Activated CD4-positive, alpha-beta T cell treated with anti-CD3 and anti-CD28 coated beads, Interleukin-10, Interleukin-2, amounts not matched to agents 100 ng/mL and 50 ng/mL, durations not matched to agents 16 hours and 8 hours (primary cell): ENCODE measurements at regions not wholly inside any gene's neighbourhood (a gene's known extent, or its start where the extent isn't known, plus 50 kb on each side); places are given as distances from the start of the nearest gene placed in this dataset.

Experiments
- DNase-seq: peaks from one replicate; pipeline ENCODE4 v3.0.0-alpha.2; 2020

DNA sequence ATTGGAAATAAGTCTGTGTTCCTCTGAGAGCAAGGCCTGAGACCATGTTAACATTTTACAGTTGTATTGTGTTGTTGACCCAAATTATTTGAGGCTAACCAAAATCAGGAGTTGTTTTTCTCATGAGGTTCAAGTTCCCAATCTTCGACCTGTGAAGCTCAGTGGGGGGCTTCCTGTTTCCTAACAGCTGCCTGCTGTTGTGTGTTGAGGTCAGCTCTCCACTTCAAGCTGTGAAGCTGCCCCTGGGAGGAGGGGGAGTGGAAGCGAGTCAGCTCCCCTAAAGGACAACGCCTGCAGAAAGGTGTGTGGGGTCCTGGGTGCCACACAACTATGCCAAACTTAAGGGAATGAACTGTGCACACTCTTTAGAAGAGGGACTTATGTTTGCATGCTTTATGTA, 295.5 kb downstream of the IRX1 start:
- no peak for DNase-seq

GRCh38 chr5:3893527-3893926, 297.9 kb downstream of the IRX1 start:
- no peak for DNase-seq

- no peak for DNase-seq
These were observed 298.3 kb downstream of the IRX1 start for GRCh38 chr5:3893975-3894374.

GRCh38 chr5:3896098-3896497, 300.5 kb downstream of the IRX1 start:
- DNase-seq = no peak

DNA sequence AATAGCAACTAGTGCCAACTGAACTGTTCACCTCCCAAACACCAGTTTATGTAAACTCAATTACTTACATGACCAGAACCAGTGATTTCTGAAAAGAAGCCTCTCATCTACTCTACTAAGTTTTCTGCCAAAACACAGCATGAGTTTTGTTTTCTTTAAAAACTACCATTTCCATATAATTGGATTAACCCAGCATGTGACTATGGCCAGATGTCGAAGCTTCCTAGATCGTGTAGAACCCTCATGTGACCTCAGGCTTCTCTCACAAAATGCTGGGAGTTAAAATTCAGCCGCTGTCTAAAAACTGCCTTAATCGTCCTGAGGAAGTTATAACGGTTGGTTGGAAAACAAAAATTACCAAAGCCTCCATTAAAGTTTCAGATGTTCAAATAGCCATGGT, 303.5 kb downstream of the IRX1 start:
- no peak for DNase-seq

- DNase-seq = no peak
These were observed 309.0 kb downstream of the IRX1 start for GRCh38 chr5:3904584-3904983.

DNA sequence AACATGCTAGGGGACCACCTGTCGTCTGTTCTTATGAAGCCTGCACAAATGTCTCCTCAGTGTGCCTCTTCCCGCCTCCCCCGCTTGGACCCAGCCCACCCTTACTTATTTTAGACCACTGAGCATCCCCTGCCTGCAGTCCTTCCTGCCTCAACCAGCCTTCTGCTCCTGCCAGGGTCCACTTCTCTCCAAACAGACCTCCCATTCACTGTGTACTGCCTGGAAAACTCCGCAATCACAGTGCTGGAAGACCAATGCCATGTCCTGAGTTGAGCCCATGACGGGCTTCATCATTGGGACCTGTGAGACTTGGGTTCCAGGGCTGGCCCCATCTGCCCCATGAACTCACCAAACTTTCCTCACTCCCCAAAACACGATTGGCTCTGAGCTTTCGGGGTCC, 309.4 kb downstream of the IRX1 start:
- no peak for DNase-seq

DNA sequence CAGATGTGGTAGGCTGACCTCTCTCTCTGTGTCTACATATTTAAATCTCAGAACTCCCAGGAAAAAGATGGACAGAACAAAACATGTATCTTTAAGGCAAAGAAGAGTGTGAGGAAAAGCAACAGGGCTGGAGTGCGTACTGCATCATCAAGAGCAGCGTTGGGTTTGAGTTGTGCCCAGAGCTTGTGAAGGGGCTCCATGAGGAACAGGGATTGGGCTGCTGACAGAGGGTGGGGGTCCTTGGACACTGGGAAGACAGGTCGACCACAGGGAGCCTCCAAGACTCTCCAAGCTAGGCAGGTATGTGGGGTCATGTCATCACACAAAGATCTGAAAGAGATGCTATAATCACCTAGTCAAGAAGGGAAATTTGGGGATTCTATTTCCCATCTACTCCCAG, 309.9 kb downstream of the IRX1 start:
- DNase-seq = no peak

- no peak for DNase-seq
These were observed 315.5 kb downstream of the IRX1 start for GRCh38 chr5:3911111-3911510.

GRCh38 chr5:3911773-3912172, 316.1 kb downstream of the IRX1 start:
- no peak for DNase-seq

GRCh38 chr5:3912790-3913189, 317.2 kb downstream of the IRX1 start:
- no peak for DNase-seq

- DNase-seq = no peak
These were observed 317.6 kb downstream of the IRX1 start for GRCh38 chr5:3913279-3913678.

DNA sequence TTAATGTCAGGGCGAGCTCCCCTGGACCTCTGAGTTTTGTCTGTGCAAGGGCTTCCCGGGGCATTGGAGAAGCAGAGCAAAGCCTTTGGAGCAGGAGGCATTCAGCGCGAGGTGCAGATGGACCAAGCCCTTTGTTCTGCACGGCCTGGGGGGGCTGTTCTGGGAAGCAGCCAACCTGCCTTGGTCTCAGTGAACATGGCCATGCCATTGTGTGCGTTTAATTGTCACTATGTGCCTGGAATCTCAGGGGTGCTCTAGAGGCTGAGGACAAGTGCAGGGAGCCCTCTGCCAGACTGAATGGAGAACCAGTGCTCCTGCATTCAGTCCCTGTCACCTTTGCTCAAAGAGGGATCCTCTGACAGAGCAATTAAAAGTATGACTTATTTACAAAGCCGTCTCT, 329.4 kb downstream of the IRX1 start:
- no peak for DNase-seq

DNA sequence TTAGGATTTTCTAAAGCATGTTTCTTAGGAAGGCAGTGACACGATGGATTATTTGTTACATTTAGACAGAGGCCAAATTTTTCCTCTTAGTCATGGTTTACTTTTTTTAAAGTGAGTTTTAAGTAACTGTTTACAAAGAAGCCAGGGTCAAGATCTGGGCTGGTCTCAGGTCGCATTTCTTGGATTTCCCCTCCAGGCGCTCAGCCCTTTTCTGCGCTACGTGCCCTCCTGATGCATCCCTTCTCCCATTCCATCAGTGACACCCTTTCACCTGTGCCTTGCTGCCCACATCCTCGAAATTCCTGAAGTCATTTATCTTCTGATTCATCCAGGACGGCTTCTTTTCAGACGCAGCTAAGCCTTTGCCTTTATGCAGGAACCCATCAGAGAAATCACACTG, 330.3 kb downstream of the IRX1 start:
- DNase-seq = no peak

DNA sequence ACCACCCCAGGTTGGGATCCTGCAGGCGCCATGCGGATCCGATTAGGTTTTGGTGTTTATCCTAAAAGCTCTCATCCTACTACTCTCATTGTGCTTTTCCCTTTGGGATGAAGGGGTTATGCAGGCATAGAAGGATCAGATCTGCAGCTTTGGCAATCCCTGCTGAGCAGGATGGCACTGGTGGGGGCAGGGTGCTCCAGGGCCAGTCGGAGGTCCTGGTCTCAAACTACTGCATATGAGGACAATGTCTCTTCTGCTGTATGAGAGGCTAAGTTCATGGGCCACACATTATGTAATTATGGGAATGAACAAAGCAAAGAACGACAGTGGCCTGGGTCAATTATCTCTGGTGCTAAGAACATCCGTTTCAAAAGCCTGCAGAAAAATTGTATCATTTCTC, 334.2 kb downstream of the IRX1 start:
- DNase-seq = no peak

DNA sequence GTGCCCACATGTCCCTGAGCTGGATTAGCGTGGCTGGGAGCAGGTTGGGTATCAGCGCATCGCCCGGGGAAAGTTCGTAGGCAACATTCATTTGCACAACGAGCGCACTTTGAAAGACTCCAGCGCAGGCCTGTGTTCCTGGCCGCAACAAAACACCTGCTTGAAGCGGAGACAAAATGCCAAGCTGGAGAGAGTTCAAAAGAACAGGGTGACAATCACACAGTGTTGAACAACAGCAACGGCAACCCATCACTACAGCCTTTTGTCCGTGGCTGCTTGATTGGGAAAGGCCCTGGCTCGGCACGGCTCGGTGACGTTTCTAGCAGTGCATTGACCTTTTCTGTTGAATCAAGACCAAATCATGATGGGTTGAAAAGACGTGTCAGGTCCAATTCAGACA, 336.3 kb downstream of the IRX1 start:
- DNase-seq = no peak

DNA sequence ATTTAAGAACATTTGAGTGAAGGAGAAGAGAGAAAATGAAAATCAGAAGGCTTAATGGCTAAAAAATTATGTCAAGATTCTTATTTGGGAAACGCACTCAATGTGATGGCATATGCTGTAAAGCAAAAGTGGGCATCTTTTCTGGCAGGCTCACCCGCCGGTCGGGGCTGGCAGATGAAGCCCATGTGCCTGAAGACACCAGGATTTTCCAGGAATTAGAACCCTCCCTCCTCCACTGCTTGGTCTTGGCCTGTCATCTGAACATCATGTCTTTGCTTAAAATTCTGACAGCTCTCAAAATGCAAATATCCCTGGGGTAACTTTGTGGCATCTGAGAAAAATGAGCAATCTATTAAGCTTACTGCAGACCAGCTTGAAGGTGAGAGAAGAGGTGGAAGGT, 337.9 kb downstream of the IRX1 start:
- no peak for DNase-seq

GRCh38 chr5:3933966-3934365, 338.3 kb downstream of the IRX1 start:
- DNase-seq = no peak

DNA sequence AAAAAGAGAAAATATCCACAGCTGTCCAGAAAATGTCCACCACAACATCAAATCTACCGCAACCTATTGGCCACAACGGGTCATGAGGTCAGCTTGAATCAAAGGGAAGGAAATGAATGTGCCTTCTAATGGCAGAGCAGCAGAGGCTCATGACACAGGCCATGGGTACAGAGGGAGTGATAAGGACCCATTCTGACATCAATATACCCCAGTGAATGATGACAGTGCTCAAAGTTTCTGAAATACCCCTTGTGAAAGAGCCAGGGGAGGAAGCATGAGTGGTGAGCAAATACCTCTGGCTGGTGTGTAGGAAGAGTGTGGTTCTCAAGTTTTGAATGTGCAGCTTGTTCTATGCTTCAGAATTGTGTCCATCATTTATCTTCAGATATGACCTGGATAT, 348.2 kb downstream of the IRX1 start:
- no peak for DNase-seq

DNA sequence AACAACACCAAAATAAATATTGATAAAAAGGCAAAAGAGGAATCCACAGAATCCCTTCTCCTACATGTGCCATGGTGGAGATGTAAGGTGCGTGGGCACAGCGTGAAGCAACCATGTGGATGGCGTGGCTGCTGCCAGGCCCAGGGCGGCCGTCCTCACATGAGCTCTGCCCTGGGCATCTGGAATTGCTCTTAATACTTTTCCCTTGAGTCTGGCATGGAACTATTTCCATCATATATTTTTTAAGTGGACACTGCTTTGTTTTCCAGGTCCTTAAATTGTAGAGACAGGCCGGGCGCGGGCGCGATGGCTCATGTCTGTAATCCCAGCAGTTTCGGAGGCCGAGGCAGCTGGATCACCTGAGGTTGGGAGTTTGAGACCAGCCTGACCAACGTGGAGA, 349.3 kb downstream of the IRX1 start:
- DNase-seq = no peak

- DNase-seq = no peak
These were observed 353.2 kb downstream of the IRX1 start for GRCh38 chr5:3948838-3949237.

GRCh38 chr5:3954199-3954598, 358.6 kb downstream of the IRX1 start:
- no peak for DNase-seq

GRCh38 chr5:3954633-3955032, 359.0 kb downstream of the IRX1 start:
- no peak for DNase-seq

DNA sequence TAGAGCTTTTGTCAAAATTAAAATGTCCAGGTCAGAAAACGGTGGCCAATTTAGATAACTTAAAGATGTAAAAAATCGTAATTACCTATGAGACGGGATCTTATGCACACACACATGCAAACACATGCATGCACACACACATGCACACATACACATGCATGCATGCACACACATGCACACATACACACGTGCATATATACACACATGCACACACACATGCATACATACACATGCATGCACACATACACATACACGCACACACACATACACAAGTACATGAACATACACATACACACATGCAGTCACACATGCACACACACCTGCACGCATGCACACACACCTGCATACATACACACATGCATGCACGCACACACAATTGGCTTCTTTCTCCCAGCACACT, 362.0 kb downstream of the IRX1 start:
- no peak for DNase-seq

- DNase-seq = no peak
These were observed 362.8 kb downstream of the IRX1 start for GRCh38 chr5:3958389-3958788.

- no peak for DNase-seq
These were observed 366.5 kb downstream of the IRX1 start for GRCh38 chr5:3962113-3962512.
